HS-5 (cell line): ENCODE measurements at regions not wholly inside any gene's neighbourhood (a gene's known extent, or its start where the extent isn't known, plus 50 kb on each side); places are given as distances from the start of the nearest gene placed in this dataset.
"Not testable (repeated sequence)": the region's sequence is repeated elsewhere in the genome, so short reads cannot be mapped to it uniquely, and the experiment has no call there.

ENCODE experiments used
- DNase-seq: peaks from one replicate; pipeline ENCODE4 v3.0.0-alpha.2; 2012; ENCODE audit warnings: low read depth

DNA sequence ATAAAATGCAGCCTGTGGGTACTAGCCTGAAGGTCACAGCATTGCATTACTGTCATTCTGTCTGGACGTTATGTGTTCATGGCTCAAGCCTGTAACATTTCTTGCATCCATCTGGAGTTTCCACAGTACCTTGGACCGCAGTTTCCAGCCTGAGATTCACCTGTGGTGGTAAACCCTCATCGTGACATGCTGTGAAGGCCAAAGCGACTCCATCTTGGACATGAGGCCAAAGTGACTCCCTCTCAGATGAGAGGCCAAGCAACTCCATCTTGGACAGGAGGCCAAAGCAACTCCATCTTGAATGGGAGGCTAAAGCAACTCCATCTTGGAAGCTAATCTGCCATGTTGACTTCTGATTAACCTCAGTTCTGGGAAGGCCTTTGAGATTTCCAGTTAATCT is 257.7 kb upstream of the MYT1L start:
- no peak for DNase-seq

DNA sequence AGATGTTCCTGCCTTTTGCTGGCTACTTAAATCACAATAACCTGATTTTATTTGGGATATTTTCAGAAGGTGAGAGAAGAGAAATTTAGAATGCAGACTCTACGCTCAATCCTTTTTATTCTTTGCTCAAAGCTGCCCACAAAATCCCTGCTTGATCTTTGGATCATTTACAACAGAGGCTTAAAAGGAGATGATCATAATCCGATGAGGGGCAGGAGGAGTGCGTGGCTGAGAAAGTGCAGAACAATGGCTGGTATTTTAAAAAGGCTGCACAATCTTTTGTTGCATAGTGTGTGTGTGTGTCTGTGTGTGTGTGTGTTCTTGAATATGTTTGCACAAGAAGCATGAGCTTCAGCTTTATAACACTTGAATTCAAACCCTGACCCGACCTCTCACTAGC is 256.3 kb upstream of the MYT1L start:
- no peak for DNase-seq

DNA sequence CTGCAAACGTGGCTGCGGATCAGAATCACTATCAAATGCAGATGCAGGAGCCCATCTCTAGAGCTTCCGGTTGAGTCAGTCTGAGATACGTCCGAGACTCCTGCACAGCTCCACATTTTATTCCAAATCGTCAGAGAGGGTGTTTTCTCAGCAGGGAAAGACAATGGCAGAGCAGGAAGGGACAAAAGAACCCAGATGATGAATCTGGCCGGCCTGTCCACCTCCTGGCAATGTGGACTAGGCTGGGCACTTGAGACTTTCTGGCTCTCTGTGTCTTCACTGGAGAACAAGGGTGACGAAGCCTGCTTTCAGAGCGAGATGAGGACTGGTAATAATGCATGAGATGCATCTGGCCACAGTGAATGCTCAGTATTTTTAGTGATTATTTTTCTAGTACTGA is 255.9 kb upstream of the MYT1L start:
- no peak for DNase-seq

DNA sequence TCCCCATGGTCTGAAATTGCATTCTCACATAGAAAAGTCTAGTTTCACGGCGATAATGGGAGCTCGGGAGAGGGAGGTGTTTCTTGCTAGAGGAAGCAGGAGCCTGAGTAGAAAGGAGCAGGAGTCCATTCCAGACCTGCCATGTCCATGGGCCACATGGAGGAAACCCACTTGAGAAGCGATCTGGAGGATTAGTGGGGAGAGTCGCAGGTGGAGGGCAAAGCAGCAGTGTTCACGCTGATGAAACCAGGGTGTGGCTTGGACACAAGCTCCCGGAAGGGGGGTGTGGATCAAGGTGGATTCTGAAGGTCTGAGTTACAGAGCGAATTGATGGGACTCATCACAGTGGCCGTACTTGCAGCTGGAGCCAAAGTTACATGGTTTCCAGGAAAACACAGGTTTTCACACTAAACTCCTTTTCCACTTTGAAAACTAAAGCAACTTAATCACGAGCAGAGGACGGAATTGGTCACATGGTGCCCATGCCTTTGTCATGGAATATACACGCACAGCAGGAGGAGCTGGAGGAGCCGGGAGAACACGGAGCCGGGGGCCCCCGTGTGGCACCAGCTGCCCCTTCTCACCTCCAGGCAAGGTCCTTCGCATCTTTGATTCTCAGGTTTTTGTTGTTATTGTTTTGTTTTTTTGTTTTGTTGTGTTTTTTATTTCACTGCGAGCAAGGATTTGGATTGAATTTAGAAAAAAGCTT is 255.1 kb upstream of the MYT1L start:
- no peak for DNase-seq

DNA sequence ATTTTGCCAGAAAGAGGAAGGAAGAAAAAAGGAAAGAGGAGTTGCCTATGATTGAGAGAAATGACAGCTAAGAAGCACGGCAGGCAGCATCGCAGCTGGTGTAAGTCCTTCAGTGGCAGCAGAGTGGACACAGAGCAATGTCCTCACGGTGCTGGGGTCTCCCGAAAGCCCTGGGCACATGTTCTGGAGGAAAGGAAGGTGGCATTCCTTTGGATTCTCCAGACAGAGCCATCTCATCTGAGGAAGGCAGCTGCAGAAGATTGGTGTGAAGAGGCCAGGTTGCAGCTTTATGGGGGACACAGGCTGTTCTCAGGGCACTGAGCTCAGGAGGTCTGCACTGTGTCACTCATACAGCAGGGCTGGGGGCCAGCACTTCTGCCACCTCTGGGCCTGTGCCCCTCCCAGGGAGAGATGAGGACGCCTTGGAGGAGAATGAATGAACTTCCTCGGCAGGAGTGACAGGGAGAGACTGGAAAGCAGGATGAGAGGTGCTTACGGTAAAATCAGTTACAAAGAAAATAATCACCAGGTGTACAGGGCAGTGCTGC is 252.0 kb upstream of the MYT1L start:
- no peak for DNase-seq

DNA sequence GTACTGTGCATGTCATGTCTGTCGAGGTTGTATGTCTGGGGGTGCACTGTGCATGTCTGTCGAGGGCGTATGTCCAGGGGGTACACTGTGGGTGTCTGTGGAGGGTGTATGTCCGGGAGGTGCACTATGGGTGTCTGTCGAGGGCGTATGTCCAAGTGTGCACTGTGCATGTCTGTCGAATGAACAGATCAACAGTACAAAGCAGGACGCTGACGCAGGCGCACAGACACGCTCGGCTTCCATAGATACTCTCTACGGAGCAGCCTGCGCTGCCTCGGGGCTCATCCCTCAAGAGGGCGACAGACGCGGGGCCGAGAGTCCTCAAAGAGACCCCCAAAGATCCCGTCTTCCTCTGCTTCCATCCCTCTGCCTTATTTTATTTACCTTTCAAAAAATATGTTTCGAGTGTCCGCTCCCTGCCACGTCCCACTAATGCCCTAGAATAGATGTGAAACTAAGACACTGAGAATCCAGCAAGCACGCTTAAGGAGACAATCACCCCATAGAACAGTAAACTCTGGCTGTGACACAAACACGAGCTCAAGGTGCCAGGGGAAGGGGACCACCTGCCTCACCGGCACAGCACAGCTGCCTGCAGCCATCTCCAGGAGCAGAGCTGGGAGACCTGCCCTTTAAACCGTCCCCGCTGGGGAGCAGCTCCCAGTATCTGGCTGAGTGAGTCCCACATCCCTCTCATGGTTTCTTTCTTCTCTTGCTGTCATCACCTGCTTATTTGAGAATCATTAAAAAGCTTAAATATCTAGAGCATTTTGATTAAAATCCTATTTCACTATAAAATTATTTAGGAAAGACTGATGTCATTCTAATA is 250.5 kb upstream of the MYT1L start:
- no peak for DNase-seq

DNA sequence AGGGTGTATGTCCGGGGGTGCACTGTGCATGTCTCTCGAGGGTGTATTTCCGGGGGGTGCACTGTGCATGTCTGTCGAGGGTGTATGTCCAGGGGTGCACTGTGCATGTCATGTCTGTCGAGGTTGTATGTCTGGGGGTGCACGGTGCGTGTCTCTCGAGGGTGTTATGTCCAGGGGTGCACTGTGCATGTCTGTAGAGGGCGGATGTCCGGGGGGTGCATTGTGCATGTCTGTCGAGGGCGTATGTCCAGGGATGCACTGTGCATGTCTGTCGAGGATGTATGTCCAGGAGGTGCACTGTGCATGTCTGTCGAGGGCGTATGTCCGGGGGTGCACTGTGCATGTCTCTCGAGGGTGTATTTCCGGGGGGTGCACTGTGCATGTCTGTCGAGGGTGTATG is 249.8 kb upstream of the MYT1L start:
- not testable (repeated sequence) for DNase-seq

DNA sequence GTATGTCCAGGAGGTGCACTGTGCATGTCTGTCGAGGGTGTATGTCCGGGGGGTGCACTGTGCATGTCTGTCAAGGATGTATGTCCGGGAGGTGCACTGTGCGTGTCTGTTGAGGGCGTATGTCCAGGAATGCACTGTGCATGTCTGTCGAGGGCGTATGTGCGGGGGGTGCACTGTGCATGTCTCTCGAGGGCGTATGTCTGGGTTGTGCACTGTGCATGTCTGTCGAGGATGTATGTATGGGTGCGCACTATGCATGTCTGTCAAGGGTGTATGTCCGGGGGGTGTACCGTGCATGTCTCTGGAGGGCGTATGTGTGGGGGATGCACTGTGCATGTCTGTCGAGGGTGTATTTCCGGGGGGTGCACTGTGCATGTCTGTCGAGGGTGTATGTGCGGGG is 249.3 kb upstream of the MYT1L start:
- no peak for DNase-seq

DNA sequence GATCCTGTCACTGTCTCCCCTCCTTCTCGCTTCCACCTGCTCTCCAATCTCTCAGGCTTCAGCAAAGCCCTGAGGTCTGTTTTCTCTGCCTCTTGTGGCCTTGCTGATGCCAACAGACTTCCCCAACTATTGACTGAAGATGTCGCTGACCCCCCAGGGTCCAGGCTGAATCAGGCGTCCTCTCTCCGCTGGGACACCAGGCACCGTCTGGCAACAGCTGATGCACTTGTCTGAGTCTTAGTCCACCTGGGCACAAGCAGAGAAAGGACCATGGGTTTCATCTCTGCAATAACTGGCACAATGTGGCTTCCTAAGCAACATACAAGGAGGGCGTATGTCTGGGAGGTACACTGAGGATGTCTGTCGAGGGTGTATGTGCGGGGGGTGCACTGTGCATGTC is 248.7 kb upstream of the MYT1L start:
- DNase-seq: no peak

DNA sequence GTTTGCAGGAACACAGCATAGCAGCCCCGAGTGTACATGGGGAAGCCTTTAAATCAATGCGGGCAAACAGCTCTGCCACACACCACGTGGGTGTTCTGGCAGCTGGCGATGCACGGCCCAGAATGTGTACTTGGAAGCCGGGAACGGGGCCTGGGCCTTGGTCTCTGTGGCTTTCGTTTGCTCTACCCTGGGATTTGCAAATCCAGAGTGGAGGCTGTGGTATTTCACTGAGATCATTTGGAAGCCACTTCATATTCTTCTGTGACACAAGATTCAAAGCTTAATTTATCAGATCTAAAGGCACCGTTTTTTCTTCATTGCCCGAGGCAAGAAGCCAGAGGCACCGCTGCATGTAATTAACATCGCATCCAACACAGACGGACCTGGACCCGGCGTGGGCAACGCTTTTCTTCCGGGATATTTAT is 246.3 kb upstream of the MYT1L start:
- no peak for DNase-seq

DNA sequence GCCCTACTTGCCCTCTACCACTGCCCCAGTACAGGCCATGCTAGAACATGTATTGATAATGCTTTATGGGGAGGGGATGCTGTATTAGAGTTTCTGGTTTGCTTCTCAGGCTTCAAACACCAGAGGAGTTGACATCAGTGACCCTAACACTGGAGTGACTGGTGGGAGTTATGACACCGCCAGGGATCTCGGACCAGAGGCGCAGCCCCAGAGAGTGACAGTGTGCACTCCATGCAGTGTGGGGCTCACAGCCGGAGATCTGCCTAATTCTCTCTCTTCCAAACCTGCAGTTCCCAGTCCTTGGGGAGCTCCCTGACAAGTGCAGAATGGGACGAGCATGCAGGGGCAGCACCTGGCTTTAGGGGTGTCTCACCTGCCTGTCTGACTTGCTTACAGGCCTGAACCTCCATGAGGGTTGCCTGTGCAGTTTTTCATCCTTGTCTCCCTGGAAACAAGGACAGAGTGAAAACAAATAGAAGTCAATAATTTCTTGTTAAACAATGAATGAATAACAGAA is 244.9 kb upstream of the MYT1L start:
- no peak for DNase-seq

DNA sequence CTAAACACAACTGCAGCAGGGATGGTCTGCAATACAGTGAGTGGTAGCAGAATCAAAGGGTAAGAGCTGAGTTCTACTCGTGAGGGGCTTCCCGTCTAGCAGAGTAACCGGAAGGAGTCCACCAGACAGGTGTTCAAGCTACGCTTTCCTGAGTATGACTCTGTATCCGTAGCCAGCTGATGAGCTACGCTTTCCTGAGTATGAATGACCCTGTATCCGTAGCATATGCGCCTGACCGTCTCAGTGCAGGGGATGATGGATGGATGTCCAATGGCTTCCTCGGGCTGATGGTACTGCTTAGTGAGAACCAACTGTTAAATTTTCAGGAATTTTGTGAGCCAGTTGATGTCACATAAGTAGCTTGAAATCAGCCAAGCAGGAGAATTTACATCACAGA is 244.1 kb upstream of the MYT1L start:
- DNase-seq: no peak

DNA sequence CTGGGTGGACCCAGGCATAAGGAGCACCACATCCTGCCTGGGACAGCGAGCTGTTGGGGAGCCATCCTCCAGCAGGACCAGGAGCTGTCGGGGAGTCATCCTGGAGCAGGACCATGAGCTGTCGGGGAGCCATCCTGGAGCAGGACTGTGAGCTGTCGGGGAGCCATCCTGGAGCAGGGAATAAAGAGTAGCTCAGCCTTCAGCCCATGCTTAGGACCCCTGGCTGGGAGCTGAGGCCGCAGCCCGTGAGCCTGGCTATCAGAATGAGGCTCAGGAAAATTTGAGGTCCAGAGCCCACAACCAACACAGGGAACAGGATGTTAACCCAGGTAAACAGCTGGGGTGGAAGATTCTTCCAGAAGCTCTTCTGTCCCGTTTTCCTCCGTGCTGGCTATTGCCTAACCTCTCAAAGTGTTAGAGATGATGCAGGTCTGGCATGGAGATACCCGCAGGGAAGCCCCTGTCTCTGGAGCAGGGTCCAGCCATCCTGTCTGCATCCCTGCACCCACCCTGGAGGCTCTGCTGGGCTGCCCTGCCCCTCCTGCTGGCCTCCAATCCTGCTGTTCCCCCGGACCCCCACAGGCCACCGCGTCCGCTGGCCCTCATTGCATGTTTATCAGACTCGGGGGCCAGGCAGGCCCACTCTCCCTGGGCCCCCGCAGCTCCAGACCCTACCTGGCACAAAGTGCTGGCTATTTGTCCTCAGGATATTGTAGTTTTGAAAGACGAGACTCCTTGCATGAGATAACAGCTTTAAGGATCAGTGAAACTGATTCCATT is 243.5 kb upstream of the MYT1L start:
- DNase-seq: no peak

DNA sequence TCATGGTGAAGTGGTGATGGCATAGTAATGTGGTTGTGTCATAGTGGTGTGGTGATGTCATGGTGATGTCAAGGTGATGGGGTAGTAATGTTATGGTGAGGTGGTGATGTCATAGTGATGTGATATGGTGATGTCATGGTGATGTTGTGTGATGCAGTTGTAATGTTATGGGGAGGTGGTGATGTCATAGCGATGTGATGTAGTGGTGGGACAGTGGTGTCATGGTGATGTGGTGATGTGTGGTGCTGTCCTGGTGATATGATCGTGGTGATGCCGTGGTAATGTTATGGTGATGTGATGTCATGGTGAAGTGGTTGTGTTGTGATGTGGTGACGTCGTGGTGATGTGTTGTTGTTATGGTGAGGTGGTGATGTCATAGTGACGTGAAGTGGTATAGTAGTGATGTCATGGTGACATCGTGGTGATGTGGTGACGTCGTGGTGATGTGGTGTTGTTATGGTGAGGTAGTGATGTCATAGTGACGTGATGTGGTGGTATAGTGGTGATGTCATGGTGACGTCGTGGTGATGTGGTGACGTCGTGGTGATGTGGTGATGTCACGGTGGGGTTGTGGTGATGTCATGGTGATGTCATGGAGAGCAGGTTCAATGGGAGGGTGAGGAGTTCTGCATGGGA is 242.7 kb upstream of the MYT1L start:
- DNase-seq: no peak

DNA sequence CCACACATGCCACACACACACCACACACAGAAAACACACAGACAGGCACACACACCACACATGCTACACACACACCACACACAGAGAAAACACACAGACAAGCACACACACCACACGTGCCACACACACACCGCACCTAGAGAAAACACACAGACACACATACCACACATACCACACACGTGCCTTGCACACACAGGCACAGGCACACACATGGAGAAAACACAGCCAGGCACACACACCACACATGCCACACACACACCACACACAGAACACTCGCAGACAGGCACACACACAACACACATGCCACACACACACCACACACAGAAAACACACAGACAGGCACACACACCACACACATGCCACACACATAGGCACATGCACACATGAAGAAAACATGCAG is 242.1 kb upstream of the MYT1L start:
- no peak for DNase-seq

DNA sequence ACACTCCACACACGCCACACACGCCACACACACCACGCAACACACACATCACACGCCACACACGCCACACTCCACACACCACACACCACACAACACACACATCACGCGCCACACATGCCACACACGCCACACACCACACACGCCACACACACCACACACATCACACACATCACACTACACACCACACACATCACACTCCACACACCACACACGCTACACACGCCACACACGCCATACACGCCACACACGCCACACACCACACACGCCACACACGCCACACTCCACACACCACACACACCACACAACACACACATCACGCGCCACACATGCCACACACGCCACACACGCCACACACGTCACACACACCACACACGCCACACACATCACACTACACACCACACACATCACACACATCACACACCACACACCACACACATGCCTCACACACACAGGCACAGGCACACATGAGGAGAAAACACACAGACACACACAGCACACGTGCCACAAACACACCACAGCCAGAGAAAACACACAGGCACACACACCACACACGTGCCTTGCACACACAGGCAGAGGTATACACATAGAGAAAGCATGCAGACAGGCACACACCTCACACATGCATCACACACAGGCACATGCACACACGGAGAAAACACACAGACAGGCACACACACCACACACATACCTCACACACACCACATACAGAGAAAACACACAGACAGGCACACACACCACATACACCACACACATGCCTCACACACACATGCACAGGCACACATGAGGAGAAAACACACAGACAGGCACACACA is 241.5 kb upstream of the MYT1L start:
- DNase-seq: no peak

DNA sequence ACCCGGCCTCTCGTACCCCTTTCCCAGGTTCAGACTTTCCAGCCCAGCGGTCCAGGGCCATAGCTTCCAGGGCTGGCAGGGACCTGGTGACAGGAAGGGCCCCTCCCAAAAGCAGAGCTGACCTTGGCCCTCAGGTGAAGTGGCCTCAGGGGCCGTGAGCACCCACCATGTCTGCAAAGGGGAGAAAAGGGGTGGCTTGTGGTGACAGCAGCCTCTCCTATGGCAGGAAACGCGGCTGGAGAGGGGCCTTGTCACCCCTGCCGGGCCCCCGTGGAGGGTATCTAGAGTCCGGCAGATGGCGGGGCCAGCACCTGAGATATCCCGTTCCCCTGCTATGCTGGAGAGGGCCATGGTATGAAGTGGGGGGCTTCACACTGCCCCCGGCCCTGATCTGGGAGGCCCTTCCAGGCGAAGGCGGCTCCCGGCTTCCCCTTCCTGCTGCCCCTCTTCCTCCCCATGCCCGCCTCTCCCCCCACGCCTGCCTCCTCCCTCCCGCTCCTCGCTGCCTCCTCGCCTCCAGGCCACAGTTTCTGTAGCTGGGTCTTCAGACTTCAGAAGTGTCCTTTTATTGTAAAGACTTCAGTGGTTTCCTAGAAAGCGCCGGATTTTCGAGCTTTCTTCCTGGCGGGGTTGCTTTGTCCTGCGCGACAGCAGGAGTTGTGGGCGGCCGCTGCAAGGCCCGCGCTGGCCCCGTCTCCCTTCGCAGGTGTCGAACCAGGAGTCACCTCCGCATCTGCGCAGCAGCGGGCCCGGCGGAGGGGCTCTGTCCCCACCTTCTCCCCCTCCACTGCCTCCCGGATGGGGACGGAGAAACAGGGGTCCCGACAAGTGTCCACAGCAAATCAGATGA is 240.5 kb upstream of the MYT1L start:
- DNase-seq: no peak

DNA sequence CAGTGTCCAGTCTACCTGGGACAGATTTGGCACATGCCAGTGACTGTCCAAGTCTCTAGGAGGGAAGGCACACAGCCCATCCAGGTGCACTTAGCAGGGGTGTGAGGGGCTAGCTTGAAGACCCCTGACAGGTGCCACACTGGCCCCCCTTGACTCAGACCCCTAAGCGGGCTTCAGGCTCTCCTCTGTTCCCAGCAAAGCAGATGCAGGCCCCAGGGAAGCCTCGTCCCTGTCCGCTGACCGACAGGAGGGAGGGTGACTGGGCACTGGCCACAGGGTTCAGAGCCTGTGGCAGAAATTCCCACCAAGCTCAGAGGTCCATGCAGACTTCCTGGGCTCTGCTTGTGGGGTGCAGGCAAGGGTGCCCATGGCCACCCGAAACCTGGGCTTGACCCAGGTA is 239.8 kb upstream of the MYT1L start:
- no peak for DNase-seq

DNA sequence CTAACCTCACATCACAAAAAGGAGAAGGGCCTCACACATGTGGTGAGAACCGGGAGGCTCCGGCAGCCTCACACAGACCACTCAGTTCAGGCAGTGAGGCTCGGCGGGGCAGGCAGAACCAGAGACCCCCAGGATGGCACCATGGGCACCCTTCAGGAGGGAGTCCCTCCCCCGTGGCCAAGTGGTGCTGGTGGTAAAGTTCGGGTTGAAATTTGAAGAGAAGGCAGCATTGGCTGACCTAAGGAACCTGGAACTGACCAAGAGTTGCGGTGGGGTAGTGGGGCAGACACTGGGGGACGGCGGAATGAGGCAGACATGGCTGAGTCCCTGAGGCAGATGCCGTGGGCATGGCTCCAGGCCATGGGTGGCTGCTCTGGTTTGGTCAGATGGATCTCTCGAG is 239.3 kb upstream of the MYT1L start:
- no peak for DNase-seq

DNA sequence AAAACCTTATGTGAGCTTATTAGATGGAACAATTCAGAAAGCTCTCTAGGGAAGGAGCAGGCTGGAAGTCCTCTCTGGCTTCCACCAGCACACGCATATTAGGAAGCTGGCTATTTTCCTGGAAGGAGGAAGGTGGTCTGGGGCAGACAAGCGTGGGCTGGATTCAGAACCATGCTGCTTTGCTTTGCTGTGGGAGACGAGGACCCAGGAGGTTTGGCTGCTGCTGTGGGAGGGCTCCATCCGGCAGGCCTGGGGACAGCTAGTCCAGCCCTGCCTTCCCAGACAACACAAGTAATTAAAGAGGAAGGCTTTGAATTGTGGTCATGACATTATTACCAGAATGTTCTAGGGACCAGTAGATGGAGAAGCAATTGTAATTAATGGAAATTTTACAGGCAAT is 238.8 kb upstream of the MYT1L start:
- DNase-seq: no peak
